ENCODE measurements at regions not wholly inside any gene's neighbourhood (a gene's known extent, or its start where the extent isn't known, plus 50 kb on each side); places are given as distances from the start of the nearest gene placed in this dataset.

DNA sequence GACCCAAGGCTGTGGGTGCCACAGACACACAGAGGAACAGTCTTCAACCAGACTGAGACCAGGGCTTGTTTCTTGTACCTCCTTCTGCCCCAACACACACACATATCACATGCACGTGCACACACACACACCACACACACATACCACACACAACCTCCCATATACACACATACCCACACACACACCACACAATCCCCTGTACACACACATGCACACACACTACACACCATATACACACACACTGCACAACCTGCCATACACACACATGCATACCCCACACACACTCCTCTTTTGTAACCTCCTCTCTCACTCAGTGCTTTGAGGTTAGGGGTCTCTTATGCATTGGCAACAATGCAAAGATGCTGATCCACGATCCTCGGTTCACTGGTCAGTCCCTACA is 217.0 kb downstream of the AJAP1 start (continued):
- TF ChIP-seq, protein P1, sequence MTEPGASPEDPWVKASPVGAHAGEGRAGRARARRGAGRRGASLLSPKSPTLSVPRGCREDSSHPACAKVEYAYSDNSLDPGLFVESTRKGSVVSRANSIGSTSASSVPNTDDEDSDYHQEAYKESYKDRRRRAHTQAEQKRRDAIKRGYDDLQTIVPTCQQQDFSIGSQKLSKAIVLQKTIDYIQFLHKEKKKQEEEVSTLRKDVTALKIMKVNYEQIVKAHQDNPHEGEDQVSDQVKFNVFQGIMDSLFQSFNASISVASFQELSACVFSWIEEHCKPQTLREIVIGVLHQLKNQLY (CRISPR knock-in tag; IDR thresholded peaks at IDR 0.05), result no peak
- no peak for TF ChIP-seq MYBL2 (CRISPR knock-in tag; IDR thresholded peaks at IDR 0.05)

DNA sequence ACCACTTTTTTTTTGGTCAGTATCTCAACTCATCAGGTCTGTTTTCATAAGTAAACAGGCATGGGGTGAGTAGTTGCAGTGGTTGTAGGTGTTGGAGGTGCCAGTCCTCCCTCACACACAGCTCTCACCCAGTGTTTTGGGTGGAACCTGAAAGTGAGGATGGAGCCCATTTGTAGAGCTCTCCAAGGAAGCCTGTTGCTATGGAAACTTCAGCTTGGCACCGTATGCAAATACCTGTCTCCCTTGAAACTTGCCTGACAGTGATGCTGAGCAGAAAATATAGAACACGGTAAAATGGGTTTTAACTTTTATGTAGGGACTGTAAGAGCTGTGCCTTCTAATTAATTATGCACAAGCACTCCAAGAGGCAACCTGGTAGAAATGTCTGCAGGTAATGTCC is 214.1 kb downstream of the AJAP1 start:
- TF ChIP-seq, protein P2, sequence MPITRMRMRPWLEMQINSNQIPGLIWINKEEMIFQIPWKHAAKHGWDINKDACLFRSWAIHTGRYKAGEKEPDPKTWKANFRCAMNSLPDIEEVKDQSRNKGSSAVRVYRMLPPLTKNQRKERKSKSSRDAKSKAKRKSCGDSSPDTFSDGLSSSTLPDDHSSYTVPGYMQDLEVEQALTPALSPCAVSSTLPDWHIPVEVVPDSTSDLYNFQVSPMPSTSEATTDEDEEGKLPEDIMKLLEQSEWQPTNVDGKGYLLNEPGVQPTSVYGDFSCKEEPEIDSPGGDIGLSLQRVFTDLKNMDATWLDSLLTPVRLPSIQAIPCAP (CRISPR knock-in tag; IDR thresholded peaks at IDR 0.05), result no peak
- TF ChIP-seq, protein P3, sequence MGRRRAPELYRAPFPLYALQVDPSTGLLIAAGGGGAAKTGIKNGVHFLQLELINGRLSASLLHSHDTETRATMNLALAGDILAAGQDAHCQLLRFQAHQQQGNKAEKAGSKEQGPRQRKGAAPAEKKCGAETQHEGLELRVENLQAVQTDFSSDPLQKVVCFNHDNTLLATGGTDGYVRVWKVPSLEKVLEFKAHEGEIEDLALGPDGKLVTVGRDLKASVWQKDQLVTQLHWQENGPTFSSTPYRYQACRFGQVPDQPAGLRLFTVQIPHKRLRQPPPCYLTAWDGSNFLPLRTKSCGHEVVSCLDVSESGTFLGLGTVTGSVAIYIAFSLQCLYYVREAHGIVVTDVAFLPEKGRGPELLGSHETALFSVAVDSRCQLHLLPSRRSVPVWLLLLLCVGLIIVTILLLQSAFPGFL (CRISPR knock-in tag; IDR thresholded peaks at IDR 0.05; ENCODE audit: borderline replicate concordance), result no peak
- TF ChIP-seq, protein P4, sequence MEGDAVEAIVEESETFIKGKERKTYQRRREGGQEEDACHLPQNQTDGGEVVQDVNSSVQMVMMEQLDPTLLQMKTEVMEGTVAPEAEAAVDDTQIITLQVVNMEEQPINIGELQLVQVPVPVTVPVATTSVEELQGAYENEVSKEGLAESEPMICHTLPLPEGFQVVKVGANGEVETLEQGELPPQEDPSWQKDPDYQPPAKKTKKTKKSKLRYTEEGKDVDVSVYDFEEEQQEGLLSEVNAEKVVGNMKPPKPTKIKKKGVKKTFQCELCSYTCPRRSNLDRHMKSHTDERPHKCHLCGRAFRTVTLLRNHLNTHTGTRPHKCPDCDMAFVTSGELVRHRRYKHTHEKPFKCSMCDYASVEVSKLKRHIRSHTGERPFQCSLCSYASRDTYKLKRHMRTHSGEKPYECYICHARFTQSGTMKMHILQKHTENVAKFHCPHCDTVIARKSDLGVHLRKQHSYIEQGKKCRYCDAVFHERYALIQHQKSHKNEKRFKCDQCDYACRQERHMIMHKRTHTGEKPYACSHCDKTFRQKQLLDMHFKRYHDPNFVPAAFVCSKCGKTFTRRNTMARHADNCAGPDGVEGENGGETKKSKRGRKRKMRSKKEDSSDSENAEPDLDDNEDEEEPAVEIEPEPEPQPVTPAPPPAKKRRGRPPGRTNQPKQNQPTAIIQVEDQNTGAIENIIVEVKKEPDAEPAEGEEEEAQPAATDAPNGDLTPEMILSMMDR (IDR thresholded peaks at IDR 0.05), result no peak
- TF ChIP-seq ATF1 (CRISPR knock-in tag; IDR thresholded peaks at IDR 0.05) (no peak), NR1H2 (CRISPR knock-in tag; IDR thresholded peaks at IDR 0.05) (no peak), CBFB (CRISPR knock-in tag; IDR thresholded peaks at IDR 0.05; ENCODE audit: low read depth) (no peak), SMAD3 (CRISPR knock-in tag; IDR thresholded peaks at IDR 0.05; ENCODE audit: borderline replicate concordance) (no peak), KAT7 (CRISPR knock-in tag; IDR thresholded peaks at IDR 0.05; ENCODE audit: borderline replicate concordance) (no peak), SOX15 (CRISPR knock-in tag; IDR thresholded peaks at IDR 0.05) (no peak), ZNF317 (CRISPR knock-in tag; IDR thresholded peaks at IDR 0.05; ENCODE audit: borderline replicate concordance, low read depth) (no peak), TCF7 (CRISPR knock-in tag; IDR thresholded peaks at IDR 0.05; ENCODE audit: low read depth) (no peak), MYBL2 (CRISPR knock-in tag; IDR thresholded peaks at IDR 0.05) (no peak), GABPB1 (CRISPR knock-in tag; IDR thresholded peaks at IDR 0.05) (no peak), RELA (CRISPR knock-in tag; IDR thresholded peaks at IDR 0.05; ENCODE audit: borderline replicate concordance) (no peak)
- TF ChIP-seq, protein P5, sequence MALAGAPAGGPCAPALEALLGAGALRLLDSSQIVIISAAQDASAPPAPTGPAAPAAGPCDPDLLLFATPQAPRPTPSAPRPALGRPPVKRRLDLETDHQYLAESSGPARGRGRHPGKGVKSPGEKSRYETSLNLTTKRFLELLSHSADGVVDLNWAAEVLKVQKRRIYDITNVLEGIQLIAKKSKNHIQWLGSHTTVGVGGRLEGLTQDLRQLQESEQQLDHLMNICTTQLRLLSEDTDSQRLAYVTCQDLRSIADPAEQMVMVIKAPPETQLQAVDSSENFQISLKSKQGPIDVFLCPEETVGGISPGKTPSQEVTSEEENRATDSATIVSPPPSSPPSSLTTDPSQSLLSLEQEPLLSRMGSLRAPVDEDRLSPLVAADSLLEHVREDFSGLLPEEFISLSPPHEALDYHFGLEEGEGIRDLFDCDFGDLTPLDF (CRISPR knock-in tag; IDR thresholded peaks at IDR 0.05), result no peak
- TF ChIP-seq, protein P6, sequence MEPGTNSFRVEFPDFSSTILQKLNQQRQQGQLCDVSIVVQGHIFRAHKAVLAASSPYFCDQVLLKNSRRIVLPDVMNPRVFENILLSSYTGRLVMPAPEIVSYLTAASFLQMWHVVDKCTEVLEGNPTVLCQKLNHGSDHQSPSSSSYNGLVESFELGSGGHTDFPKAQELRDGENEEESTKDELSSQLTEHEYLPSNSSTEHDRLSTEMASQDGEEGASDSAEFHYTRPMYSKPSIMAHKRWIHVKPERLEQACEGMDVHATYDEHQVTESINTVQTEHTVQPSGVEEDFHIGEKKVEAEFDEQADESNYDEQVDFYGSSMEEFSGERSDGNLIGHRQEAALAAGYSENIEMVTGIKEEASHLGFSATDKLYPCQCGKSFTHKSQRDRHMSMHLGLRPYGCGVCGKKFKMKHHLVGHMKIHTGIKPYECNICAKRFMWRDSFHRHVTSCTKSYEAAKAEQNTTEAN (CRISPR knock-in tag; IDR thresholded peaks at IDR 0.05), result no peak
- TF ChIP-seq, protein P7, sequence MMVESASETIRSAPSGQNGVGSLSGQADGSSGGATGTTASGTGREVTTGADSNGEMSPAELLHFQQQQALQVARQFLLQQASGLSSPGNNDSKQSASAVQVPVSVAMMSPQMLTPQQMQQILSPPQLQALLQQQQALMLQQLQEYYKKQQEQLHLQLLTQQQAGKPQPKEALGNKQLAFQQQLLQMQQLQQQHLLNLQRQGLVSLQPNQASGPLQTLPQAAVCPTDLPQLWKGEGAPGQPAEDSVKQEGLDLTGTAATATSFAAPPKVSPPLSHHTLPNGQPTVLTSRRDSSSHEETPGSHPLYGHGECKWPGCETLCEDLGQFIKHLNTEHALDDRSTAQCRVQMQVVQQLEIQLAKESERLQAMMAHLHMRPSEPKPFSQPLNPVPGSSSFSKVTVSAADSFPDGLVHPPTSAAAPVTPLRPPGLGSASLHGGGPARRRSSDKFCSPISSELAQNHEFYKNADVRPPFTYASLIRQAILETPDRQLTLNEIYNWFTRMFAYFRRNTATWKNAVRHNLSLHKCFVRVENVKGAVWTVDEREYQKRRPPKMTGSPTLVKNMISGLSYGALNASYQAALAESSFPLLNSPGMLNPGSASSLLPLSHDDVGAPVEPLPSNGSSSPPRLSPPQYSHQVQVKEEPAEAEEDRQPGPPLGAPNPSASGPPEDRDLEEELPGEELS (CRISPR knock-in tag; IDR thresholded peaks at IDR 0.05), result no peak
- TF ChIP-seq, protein P8, sequence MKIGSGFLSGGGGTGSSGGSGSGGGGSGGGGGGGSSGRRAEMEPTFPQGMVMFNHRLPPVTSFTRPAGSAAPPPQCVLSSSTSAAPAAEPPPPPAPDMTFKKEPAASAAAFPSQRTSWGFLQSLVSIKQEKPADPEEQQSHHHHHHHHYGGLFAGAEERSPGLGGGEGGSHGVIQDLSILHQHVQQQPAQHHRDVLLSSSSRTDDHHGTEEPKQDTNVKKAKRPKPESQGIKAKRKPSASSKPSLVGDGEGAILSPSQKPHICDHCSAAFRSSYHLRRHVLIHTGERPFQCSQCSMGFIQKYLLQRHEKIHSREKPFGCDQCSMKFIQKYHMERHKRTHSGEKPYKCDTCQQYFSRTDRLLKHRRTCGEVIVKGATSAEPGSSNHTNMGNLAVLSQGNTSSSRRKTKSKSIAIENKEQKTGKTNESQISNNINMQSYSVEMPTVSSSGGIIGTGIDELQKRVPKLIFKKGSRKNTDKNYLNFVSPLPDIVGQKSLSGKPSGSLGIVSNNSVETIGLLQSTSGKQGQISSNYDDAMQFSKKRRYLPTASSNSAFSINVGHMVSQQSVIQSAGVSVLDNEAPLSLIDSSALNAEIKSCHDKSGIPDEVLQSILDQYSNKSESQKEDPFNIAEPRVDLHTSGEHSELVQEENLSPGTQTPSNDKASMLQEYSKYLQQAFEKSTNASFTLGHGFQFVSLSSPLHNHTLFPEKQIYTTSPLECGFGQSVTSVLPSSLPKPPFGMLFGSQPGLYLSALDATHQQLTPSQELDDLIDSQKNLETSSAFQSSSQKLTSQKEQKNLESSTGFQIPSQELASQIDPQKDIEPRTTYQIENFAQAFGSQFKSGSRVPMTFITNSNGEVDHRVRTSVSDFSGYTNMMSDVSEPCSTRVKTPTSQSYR (CRISPR knock-in tag; IDR thresholded peaks at IDR 0.05), result no peak
- TF ChIP-seq, protein P9, sequence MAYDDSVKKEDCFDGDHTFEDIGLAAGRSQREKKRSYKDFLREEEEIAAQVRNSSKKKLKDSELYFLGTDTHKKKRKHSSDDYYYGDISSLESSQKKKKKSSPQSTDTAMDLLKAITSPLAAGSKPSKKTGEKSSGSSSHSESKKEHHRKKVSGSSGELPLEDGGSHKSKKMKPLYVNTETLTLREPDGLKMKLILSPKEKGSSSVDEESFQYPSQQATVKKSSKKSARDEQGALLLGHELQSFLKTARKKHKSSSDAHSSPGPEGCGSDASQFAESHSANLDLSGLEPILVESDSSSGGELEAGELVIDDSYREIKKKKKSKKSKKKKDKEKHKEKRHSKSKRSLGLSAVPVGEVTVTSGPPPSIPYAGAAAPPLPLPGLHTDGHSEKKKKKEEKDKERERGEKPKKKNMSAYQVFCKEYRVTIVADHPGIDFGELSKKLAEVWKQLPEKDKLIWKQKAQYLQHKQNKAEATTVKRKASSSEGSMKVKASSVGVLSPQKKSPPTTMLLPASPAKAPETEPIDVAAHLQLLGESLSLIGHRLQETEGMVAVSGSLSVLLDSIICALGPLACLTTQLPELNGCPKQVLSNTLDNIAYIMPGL (CRISPR knock-in tag; IDR thresholded peaks at IDR 0.05), result no peak
- ATAC-seq, result no peak

More for the DNA sequence above, 214.1 kb downstream of the AJAP1 start:
- Mint-ChIP-seq H3K27me3 (ENCODE audit: low read depth) (peaks cover 42% of the 10 kb centered on the region), H3K9me3 (peaks cover 85% of the 10 kb centered on the region), H3K4me3 (no peak overlapping the region), H3K4me1 (no peaks in the 10 kb centered on the region), H3K36me3 (peaks cover 82% of the 10 kb centered on the region), H3K27ac (no peak overlapping the region)
- POLR2A ChIA-PET, result no interaction called here
- CTCF ChIA-PET, result no interaction called here
- no peak for DNase-seq (ENCODE audit: low spot score)

All from WTC11 (cell line).